22Rv1 (cell line): ENCODE measurements at regions not wholly inside any gene's neighbourhood (a gene's known extent, or its start where the extent isn't known, plus 50 kb on each side); places are given as distances from the start of the nearest gene placed in this dataset.

ENCODE experiments used
- ZFX ChIP-seq: fragments of 450-650 bp; IDR thresholded peaks from 2 replicates; pipeline ENCODE4 v1.6.1; 2017; ENCODE audit warnings: antibody characterized with exemption, borderline replicate concordance
- TF ChIP-seq, protein P1 (sequence below): fragments of 450-650 bp; IDR thresholded peaks from 2 replicates; pipeline ENCODE4 v1.5.1; 2017; ENCODE audit warnings: mild to moderate bottlenecking

DNA sequence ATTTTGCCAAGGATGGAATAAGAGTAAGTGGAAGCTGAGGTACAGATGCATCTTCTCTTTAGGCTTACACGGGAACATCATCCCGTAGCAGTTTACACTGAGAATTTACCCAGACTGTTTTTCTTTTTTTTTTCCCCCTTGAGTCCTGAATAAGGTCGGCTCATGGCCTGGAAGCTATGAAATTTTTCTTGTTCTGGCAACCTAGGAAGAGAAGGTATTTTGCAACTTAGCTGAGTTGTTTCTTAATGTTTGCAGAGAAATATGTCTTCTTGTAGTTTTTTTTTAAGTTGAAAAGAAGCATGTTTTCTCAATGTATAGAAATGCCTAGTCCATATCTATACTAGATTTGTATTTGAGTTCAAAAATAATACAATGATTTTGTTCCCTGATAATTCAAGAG lies 712.5 kb downstream of the TDRD15 start:
- TF ChIP-seq, protein P1, sequence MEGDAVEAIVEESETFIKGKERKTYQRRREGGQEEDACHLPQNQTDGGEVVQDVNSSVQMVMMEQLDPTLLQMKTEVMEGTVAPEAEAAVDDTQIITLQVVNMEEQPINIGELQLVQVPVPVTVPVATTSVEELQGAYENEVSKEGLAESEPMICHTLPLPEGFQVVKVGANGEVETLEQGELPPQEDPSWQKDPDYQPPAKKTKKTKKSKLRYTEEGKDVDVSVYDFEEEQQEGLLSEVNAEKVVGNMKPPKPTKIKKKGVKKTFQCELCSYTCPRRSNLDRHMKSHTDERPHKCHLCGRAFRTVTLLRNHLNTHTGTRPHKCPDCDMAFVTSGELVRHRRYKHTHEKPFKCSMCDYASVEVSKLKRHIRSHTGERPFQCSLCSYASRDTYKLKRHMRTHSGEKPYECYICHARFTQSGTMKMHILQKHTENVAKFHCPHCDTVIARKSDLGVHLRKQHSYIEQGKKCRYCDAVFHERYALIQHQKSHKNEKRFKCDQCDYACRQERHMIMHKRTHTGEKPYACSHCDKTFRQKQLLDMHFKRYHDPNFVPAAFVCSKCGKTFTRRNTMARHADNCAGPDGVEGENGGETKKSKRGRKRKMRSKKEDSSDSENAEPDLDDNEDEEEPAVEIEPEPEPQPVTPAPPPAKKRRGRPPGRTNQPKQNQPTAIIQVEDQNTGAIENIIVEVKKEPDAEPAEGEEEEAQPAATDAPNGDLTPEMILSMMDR, result no peak
- no peak for TF ChIP-seq ZFX
